ENCODE measurements at regions not wholly inside any gene's neighbourhood (a gene's known extent, or its start where the extent isn't known, plus 50 kb on each side); places are given as distances from the start of the nearest gene placed in this dataset.

GRCh38 chr3:76361010-76361409 lies 575.7 kb upstream of the ZNF717 start (continued):
- no peak for TF ChIP-seq ZBTB11 (CRISPR knock-in tag; IDR thresholded peaks at IDR 0.05)

- ChIA-PET SMC1A (ENCODE audit: uncharacterized antibody, unreplicated experiment) (interaction anchor here (1.2 kb wide), 1 partner anchor 14 kb away, joined by 3 read pairs; no protein-coding TSS in a partner anchor), POLR2A (no interaction called here), RAD21 (ENCODE audit: unreplicated experiment) (no interaction called here), CTCF (no interaction called here)
- FAIRE-seq (no peak), ATAC-seq (no peak), DNase-seq (ENCODE audit: low read depth, low spot score) (no peak)
- Histone ChIP-seq H3K4me2 (ENCODE audit: control insufficient read depth, insufficient read depth) (no peak overlapping the region), H3K9me3 (replicated peaks; ENCODE audit: control insufficient read depth, insufficient read depth, low read length) (no peaks in the 10 kb centered on the region), H3K4me1 (ENCODE audit: control insufficient read depth, insufficient read depth, low read length) (no peaks in the 10 kb centered on the region), H3K27me3 (replicated peaks in 1 of 2; ENCODE audit: control insufficient read depth in 2 of 2, insufficient read depth in 2 of 2, low read length in 1 of 2) (no peaks in the 10 kb centered on the region), H3K36me3 (ENCODE audit: control insufficient read depth in 2 of 2, insufficient read depth in 2 of 2, low read length in 1 of 2) (no peaks in the 10 kb centered on the region), H3K9ac (ENCODE audit: control insufficient read depth, insufficient read depth, low read length) (no peak overlapping the region), H3K4me3 (no peak overlapping the region), H2AFZ (ENCODE audit: control insufficient read depth, low read depth, low read length) (no peak overlapping the region), H3K79me2 (ENCODE audit: control insufficient read depth, insufficient read depth, low read length) (no peaks in the 10 kb centered on the region), H3K27ac (ENCODE audit: control insufficient read depth, insufficient read depth) (no peak overlapping the region), H4K20me1 (ENCODE audit: control insufficient read depth, insufficient read depth) (no peaks in the 10 kb centered on the region)
- 32% methylated on average over 6 of the region's 6 CpGs for WGBS (ENCODE audit: insufficient coverage, insufficient replicate concordance, low lambda C conversion rate, missing lambda C conversion rate)
- intact Hi-C loops (cut with micrococcal nuclease; ENCODE audit: unreplicated experiment) (no loop called here), in situ Hi-C loops (cut with MboI) (no loop called here)
- no TSS peak for BruUV-seq (replicated peaks)
- TF ChIP-seq POU2F2 (IDR thresholded peaks at IDR 0.05; ENCODE audit: borderline replicate concordance, low read depth, low read length) (no peak), ZNF274 (IDR thresholded peaks at IDR 0.05; ENCODE audit: insufficient read depth, insufficient read length) (no peak), PAX8 (IDR thresholded peaks at IDR 0.05) (no peak)
These were observed 577.3 kb upstream of the ZNF717 start for GRCh38 chr3:76362643-76363042.
